ENCODE measurements at regions not wholly inside any gene's neighbourhood (a gene's known extent, or its start where the extent isn't known, plus 50 kb on each side); places are given as distances from the start of the nearest gene placed in this dataset.

GRCh38 chr14:101707863-101708620 is 53.5 kb upstream of the PPP2R5C start:
- TF ChIP-seq POLR2AphosphoS5 (IDR thresholded peaks at IDR 0.05; ENCODE audit: borderline replicate concordance, low read depth, low read length) (no peak), EZH2 (IDR thresholded peaks at IDR 0.05) (no peak), FOXP2 (optimal IDR thresholded peaks at IDR 0.05; ENCODE audit: control extremely low read depth, extremely low read length, insufficient read depth) (no peak)

All from SK-N-MC (cell line).